NCI-H748 treated with DMSO at 0.1 percent for 48 hours (cell line): ENCODE measurements at regions not wholly inside any gene's neighbourhood (a gene's known extent, or its start where the extent isn't known, plus 50 kb on each side); places are given as distances from the start of the nearest gene placed in this dataset.
A peak's percentile ranks its signal among the peaks of the same experiment; 100 is the strongest.
"Not testable (repeated sequence)": the region's sequence is repeated elsewhere in the genome, so short reads cannot be mapped to it uniquely, and the experiment has no call there.

ENCODE experiments used
- DNase-seq: peaks from one replicate; lab custom pipeline; 2025; lab: John Stamatoyannopoulos, UW

- no peak for DNase-seq
Observed at GRCh38 chr15:53843869-53844569, 84.6 kb upstream of the WDR72 start.

GRCh38 chr15:53843166-53843565 is 83.7 kb upstream of the WDR72 start:
- DNase-seq = no peak

- DNase-seq = no peak
Observed at GRCh38 chr15:53841651-53842050, 82.2 kb upstream of the WDR72 start.

GRCh38 chr15:53840681-53841080 is 81.2 kb upstream of the WDR72 start:
- no peak for DNase-seq

- peak; percentile 83 for DNase-seq
Observed at GRCh38 chr15:53837263-53837662, 77.8 kb upstream of the WDR72 start.

- DNase-seq = no peak
Observed at GRCh38 chr15:53836618-53837017, 77.2 kb upstream of the WDR72 start.

- no peak for DNase-seq
Observed at GRCh38 chr15:53835309-53835708, 75.8 kb upstream of the WDR72 start.

- DNase-seq = no peak
Observed at GRCh38 chr15:53834214-53834613, 74.8 kb upstream of the WDR72 start.

GRCh38 chr15:53833134-53833624 is 73.7 kb upstream of the WDR72 start:
- DNase-seq = no peak

GRCh38 chr15:53831907-53832770 is 72.7 kb upstream of the WDR72 start:
- DNase-seq = peak; percentile 11

GRCh38 chr15:53830707-53831386 is 71.4 kb upstream of the WDR72 start:
- DNase-seq = no peak

- no peak for DNase-seq
Observed at GRCh38 chr15:53829923-53830459, 70.5 kb upstream of the WDR72 start.

GRCh38 chr15:53829471-53829870 is 70.0 kb upstream of the WDR72 start:
- DNase-seq = no peak

- DNase-seq = no peak
Observed at GRCh38 chr15:53827355-53827754, 67.9 kb upstream of the WDR72 start.

GRCh38 chr15:53811530-53811929 is 52.1 kb upstream of the WDR72 start:
- DNase-seq = peak; percentile 7

GRCh38 chr15:53810306-53810705 is 50.8 kb upstream of the WDR72 start:
- not testable (repeated sequence) for DNase-seq
